ENCODE measurements at regions not wholly inside any gene's neighbourhood (a gene's known extent, or its start where the extent isn't known, plus 50 kb on each side); places are given as distances from the start of the nearest gene placed in this dataset.

DNA sequence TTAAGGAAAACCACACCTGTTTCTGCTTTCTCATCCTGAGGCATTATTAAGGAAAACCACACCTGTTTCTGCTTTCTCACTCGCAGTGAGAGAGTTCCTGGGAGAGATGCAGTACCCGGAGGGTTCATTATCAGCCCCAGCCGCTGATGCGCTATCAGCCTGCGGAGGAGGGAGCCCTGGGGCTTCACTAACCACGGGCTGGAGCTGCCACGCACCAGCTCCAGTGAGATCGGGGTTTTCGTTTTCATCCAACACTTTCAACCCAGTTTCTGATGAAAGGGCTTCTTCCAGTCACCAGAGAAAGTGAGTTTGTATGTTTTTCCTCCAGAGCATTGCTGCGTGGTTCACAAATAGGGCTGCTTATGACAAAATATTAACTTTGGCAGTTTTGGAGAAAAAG is 93.2 kb upstream of the PRKX start:
- TF ChIP-seq POLR2A (IDR thresholded peaks at IDR 0.05; ENCODE audit: low read length) (no peak), GATA1 (IDR thresholded peaks at IDR 0.05; ENCODE audit: low read depth, low read length) (no peak)

All from erythroblast (primary cell).